AG10803 (cell line): ENCODE measurements at regions not wholly inside any gene's neighbourhood (a gene's known extent, or its start where the extent isn't known, plus 50 kb on each side); places are given as distances from the start of the nearest gene placed in this dataset.

Experiments
- DNase-seq: peaks from one replicate; pipeline ENCODE4 v3.0.0; 2010; ENCODE audit warnings: low read depth
- H3K4me3 ChIP-seq: 2 replicates; pipeline ENCODE4 v1.5.1; 2011; ENCODE audit warnings: mild to moderate bottlenecking, low read length, control low read depth
- CTCF ChIP-seq: conservative IDR thresholded peaks from 2 replicates; pipeline ENCODE4 v1.5.1; 2011; ENCODE audit warnings: mild to moderate bottlenecking, low read length, control low read depth, inconsistent platforms

GRCh38 chr3:135383301-135383700 is 582.2 kb upstream of the PPP2R3A start:
- DNase-seq: no peak
- TF ChIP-seq CTCF: no peak

GRCh38 chr3:135392151-135392550 is 573.4 kb upstream of the PPP2R3A start:
- TF ChIP-seq CTCF: no peak
- H3K4me3 ChIP-seq: no peak overlapping the region
- no peak for DNase-seq

More at GRCh38 chr3:135383301-135383700, 582.2 kb upstream of the PPP2R3A start:
- no peak overlapping the region for H3K4me3 ChIP-seq

GRCh38 chr3:135393159-135393558 is 572.4 kb upstream of the PPP2R3A start:
- no peak for DNase-seq
- H3K4me3 ChIP-seq: no peak overlapping the region
- TF ChIP-seq CTCF: no peak

GRCh38 chr3:135393898-135394525 is 571.5 kb upstream of the PPP2R3A start:
- TF ChIP-seq CTCF: no peak
- DNase-seq: no peak
- no peak overlapping the region for H3K4me3 ChIP-seq

- H3K4me3 ChIP-seq: no peak overlapping the region
- DNase-seq: no peak
- TF ChIP-seq CTCF: no peak
These were observed 553.1 kb upstream of the PPP2R3A start for GRCh38 chr3:135412475-135412874.

- no peak for TF ChIP-seq CTCF
- H3K4me3 ChIP-seq: no peak overlapping the region
- no peak for DNase-seq
These were observed 549.3 kb upstream of the PPP2R3A start for GRCh38 chr3:135416182-135416581.

GRCh38 chr3:135419155-135419554 is 546.4 kb upstream of the PPP2R3A start:
- no peak for TF ChIP-seq CTCF
- DNase-seq: no peak
- no peak overlapping the region for H3K4me3 ChIP-seq
